ENCODE measurements at regions not wholly inside any gene's neighbourhood (a gene's known extent, or its start where the extent isn't known, plus 50 kb on each side); places are given as distances from the start of the nearest gene placed in this dataset.

- Histone ChIP-seq H3K27ac (no peak overlapping the region), H3K4me1 (no peaks in the 10 kb centered on the region), H3K36me3 (no peaks in the 10 kb centered on the region), H3K4me3 (no peak overlapping the region), H3K9me3 (no peaks in the 10 kb centered on the region), H3K27me3 (no peaks in the 10 kb centered on the region)
- DNase-seq (no peak), ATAC-seq (no peak)
- in situ Hi-C loops (cut with MboI; ENCODE audit: low sequenced_read_pairs in 4 of 4): no loop called here
- intact Hi-C loops (cut with DNase I; ENCODE audit: low total_unique reads): no loop called here
- TF ChIP-seq POLR2A (IDR thresholded peaks at IDR 0.05) (no peak), CTCF (IDR thresholded peaks at IDR 0.05 in 4 of 5, conservative IDR thresholded peaks at IDR 0.05 in 1 of 5) (no peak)
These were observed 758.4 kb upstream of the TMEFF2 start for GRCh38 chr2:192953116-192953515.

GRCh38 chr2:192952245-192952644 lies 757.5 kb upstream of the TMEFF2 start:
- no peak for TF ChIP-seq POLR2A (IDR thresholded peaks at IDR 0.05)
- no peak for TF ChIP-seq CTCF (IDR thresholded peaks at IDR 0.05 in 4 of 5, conservative IDR thresholded peaks at IDR 0.05 in 1 of 5)
- no peak for DNase-seq
- in situ Hi-C loops (cut with MboI; ENCODE audit: low sequenced_read_pairs in 4 of 4) (no loop called here), intact Hi-C loops (cut with DNase I; ENCODE audit: low total_unique reads) (no loop called here)
- Histone ChIP-seq H3K36me3 (no peaks in the 10 kb centered on the region), H3K9me3 (no peaks in the 10 kb centered on the region), H3K4me3 (no peak overlapping the region), H3K27ac (no peak overlapping the region), H3K4me1 (no peaks in the 10 kb centered on the region), H3K27me3 (no peaks in the 10 kb centered on the region)
- no peak for ATAC-seq

GRCh38 chr2:192948316-192948715 lies 753.6 kb upstream of the TMEFF2 start:
- TF ChIP-seq POLR2A (IDR thresholded peaks at IDR 0.05): no peak
- DNase-seq (no peak), ATAC-seq (no peak)
- H3K36me3 ChIP-seq: no peaks in the 10 kb centered on the region
- no peaks in the 10 kb centered on the region for H3K27me3 ChIP-seq
- intact Hi-C loops (cut with DNase I; ENCODE audit: low total_unique reads) (no loop called here), in situ Hi-C loops (cut with MboI; ENCODE audit: low sequenced_read_pairs in 4 of 4) (no loop called here)
- no peaks in the 10 kb centered on the region for H3K4me1 ChIP-seq
- H3K27ac ChIP-seq: no peak overlapping the region
- no peak overlapping the region for H3K4me3 ChIP-seq
- no peaks in the 10 kb centered on the region for H3K9me3 ChIP-seq

- Histone ChIP-seq H3K36me3 (no peaks in the 10 kb centered on the region), H3K4me1 (no peaks in the 10 kb centered on the region), H3K27me3 (no peaks in the 10 kb centered on the region), H3K4me3 (no peak overlapping the region), H3K9me3 (no peaks in the 10 kb centered on the region), H3K27ac (no peak overlapping the region)
- DNase-seq (no peak), ATAC-seq (no peak)
- intact Hi-C loops (cut with DNase I; ENCODE audit: low total_unique reads): no loop called here
- in situ Hi-C loops (cut with MboI; ENCODE audit: low sequenced_read_pairs in 4 of 4): no loop called here
- TF ChIP-seq POLR2A (IDR thresholded peaks at IDR 0.05) (no peak), CTCF (IDR thresholded peaks at IDR 0.05 in 4 of 5, conservative IDR thresholded peaks at IDR 0.05 in 1 of 5) (no peak)
These were observed 752.6 kb upstream of the TMEFF2 start for GRCh38 chr2:192947352-192947751.

- H3K4me1 ChIP-seq: no peaks in the 10 kb centered on the region
- no peak for ATAC-seq
These were observed 746.0 kb upstream of the TMEFF2 start for GRCh38 chr2:192940767-192941166.

More at GRCh38 chr2:192940767-192941166, 746.0 kb upstream of the TMEFF2 start:
- intact Hi-C loops (cut with DNase I; ENCODE audit: low total_unique reads) (no loop called here), in situ Hi-C loops (cut with MboI; ENCODE audit: low sequenced_read_pairs in 4 of 4) (no loop called here)
- Histone ChIP-seq H3K27me3 (no peaks in the 10 kb centered on the region), H3K27ac (no peak overlapping the region), H3K36me3 (no peaks in the 10 kb centered on the region), H3K9me3 (no peaks in the 10 kb centered on the region), H3K4me3 (no peak overlapping the region)
- DNase-seq: no peak
- no peak for TF ChIP-seq CTCF (IDR thresholded peaks at IDR 0.05 in 4 of 5, conservative IDR thresholded peaks at IDR 0.05 in 1 of 5)
- no peak for TF ChIP-seq POLR2A (IDR thresholded peaks at IDR 0.05)
